ENCODE measurements at regions not wholly inside any gene's neighbourhood (a gene's known extent, or its start where the extent isn't known, plus 50 kb on each side); places are given as distances from the start of the nearest gene placed in this dataset.

DNA sequence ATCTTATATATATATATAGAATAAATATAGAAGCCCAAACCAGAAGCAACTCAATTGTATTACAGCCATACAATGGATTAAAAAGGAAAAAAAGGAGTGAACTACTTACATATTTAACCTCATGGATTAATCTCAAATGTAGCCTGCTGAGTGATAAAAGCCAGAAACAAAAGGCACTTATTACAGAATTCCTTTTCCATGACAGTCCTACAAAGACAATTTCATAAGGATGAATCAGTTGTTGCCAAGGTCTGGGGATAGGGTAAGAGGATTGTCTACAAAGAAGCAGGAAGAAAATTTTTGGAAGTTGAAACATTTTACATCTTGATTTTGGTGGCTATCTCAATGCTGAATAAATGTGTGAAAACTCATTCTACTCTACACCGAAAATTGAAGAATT is 103.9 kb upstream of the DCC start:
- TF ChIP-seq, protein P1, sequence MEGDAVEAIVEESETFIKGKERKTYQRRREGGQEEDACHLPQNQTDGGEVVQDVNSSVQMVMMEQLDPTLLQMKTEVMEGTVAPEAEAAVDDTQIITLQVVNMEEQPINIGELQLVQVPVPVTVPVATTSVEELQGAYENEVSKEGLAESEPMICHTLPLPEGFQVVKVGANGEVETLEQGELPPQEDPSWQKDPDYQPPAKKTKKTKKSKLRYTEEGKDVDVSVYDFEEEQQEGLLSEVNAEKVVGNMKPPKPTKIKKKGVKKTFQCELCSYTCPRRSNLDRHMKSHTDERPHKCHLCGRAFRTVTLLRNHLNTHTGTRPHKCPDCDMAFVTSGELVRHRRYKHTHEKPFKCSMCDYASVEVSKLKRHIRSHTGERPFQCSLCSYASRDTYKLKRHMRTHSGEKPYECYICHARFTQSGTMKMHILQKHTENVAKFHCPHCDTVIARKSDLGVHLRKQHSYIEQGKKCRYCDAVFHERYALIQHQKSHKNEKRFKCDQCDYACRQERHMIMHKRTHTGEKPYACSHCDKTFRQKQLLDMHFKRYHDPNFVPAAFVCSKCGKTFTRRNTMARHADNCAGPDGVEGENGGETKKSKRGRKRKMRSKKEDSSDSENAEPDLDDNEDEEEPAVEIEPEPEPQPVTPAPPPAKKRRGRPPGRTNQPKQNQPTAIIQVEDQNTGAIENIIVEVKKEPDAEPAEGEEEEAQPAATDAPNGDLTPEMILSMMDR (IDR thresholded peaks at IDR 0.05), result no peak
- no peaks in the 10 kb centered on the region for H3K9me3 Mint-ChIP-seq
- intact Hi-C loops (cut with DNase I, micrococcal nuclease), result no loop called here
- no peak overlapping the region for H3K27ac ChIP-seq (ENCODE audit: low read depth in 1 of 2, low read length in 2 of 2)
- no peaks in the 10 kb centered on the region for H3K36me3 ChIP-seq (ENCODE audit: insufficient read depth, low read length)
- no peaks in the 10 kb centered on the region for H3K4me1 ChIP-seq (ENCODE audit: insufficient read depth, low read length)
- ChIA-PET CTCF (interaction anchor here (1.1 kb wide), 1 partner anchor 12 kb away, joined by 3 read pairs; no protein-coding TSS in a partner anchor), POLR2A (interaction anchor here (0.6 kb wide), 1 partner anchor 133 kb away, joined by 3 read pairs; no protein-coding TSS in a partner anchor)
- no peak overlapping the region for H3K4me3 Mint-ChIP-seq
- H3K27me3 Mint-ChIP-seq, result no peaks in the 10 kb centered on the region
- no peaks in the 10 kb centered on the region for H3K27me3 ChIP-seq (ENCODE audit: control insufficient read depth in 1 of 2, insufficient read depth in 2 of 2, low read length in 2 of 2)
- ATAC-seq (ENCODE audit: poor library complexity), result no peak
- H3K9me3 ChIP-seq (ENCODE audit: control insufficient read depth in 1 of 2, insufficient read depth in 1 of 2, low read length in 2 of 2), result no peaks in the 10 kb centered on the region
- no peak for DNase-seq
- H3K27ac Mint-ChIP-seq, result no peak overlapping the region
- no peaks in the 10 kb centered on the region for H3K4me1 Mint-ChIP-seq (ENCODE audit: low read depth)
- H3K4me3 ChIP-seq (ENCODE audit: low read length), result no peak overlapping the region
- H3K36me3 Mint-ChIP-seq (ENCODE audit: low read depth), result no peaks in the 10 kb centered on the region

- H3K27me3 ChIP-seq (ENCODE audit: control insufficient read depth in 1 of 2, insufficient read depth in 2 of 2, low read length in 2 of 2), result no peaks in the 10 kb centered on the region
- TF ChIP-seq, protein P1 (IDR thresholded peaks at IDR 0.05), result no peak
- Mint-ChIP-seq H3K9me3 (peaks cover 2% of the 10 kb centered on the region), H3K27ac (no peak overlapping the region), H3K4me1 (ENCODE audit: low read depth) (no peaks in the 10 kb centered on the region), H3K4me3 (no peak overlapping the region), H3K36me3 (ENCODE audit: low read depth) (no peaks in the 10 kb centered on the region), H3K27me3 (no peaks in the 10 kb centered on the region)
- POLR2A ChIA-PET, result no interaction called here
- H3K4me1 ChIP-seq (ENCODE audit: insufficient read depth, low read length), result no peaks in the 10 kb centered on the region
- H3K36me3 ChIP-seq (ENCODE audit: insufficient read depth, low read length), result no peaks in the 10 kb centered on the region
- DNase-seq, result no peak
- H3K9me3 ChIP-seq (ENCODE audit: control insufficient read depth in 1 of 2, insufficient read depth in 1 of 2, low read length in 2 of 2), result no peaks in the 10 kb centered on the region
- intact Hi-C loops (cut with DNase I, micrococcal nuclease), result no loop called here
- no peak for ATAC-seq (ENCODE audit: poor library complexity)
- no peak overlapping the region for H3K4me3 ChIP-seq (ENCODE audit: low read length)
- CTCF ChIA-PET, result no interaction called here
- no peak overlapping the region for H3K27ac ChIP-seq (ENCODE audit: low read depth in 1 of 2, low read length in 2 of 2)
Measured at GRCh38 chr18:52237551-52237950, 102.4 kb upstream of the DCC start.

DNA sequence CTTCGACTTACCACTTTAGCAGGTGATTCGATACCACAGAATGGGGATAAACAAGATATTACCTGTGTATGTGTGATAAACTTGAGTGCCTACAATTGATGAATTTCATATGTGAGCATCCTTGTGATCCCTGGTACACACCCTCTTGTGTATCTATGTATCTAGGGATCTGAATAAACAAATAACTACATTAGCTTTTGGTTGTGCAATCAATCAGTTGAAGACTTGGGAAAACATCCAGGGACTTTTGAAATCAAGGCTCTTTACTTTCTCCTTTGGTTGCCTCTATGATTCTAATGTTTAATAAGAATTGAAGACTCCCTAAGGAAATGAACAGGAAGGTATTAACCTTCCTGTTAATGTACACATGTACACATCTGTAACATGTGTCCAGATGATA is 97.3 kb upstream of the DCC start:
- Histone ChIP-seq H3K27ac (ENCODE audit: low read depth in 1 of 2, low read length in 2 of 2) (no peak overlapping the region), H3K9me3 (ENCODE audit: control insufficient read depth in 1 of 2, insufficient read depth in 1 of 2, low read length in 2 of 2) (peaks cover 0 to 5% of the 10 kb centered on the region in 2 experiments), H3K27me3 (ENCODE audit: control insufficient read depth in 1 of 2, insufficient read depth in 2 of 2, low read length in 2 of 2) (no peaks in the 10 kb centered on the region), H3K4me1 (ENCODE audit: insufficient read depth, low read length) (no peaks in the 10 kb centered on the region), H3K4me3 (ENCODE audit: low read length) (no peak overlapping the region), H3K36me3 (ENCODE audit: insufficient read depth, low read length) (no peaks in the 10 kb centered on the region)
- H3K9me3 Mint-ChIP-seq, result peaks cover 2% of the 10 kb centered on the region
- intact Hi-C loops (cut with DNase I, micrococcal nuclease), result no loop called here
- TF ChIP-seq, protein P1 (IDR thresholded peaks at IDR 0.05), result no peak
- POLR2A ChIA-PET, result no interaction called here
- no peak for DNase-seq
- no peak overlapping the region for H3K27ac Mint-ChIP-seq
- no peak for ATAC-seq (ENCODE audit: poor library complexity)
- CTCF ChIA-PET, result interaction anchor here (1.0 kb wide), 1 partner anchor 11 kb away, joined by 3 read pairs; no protein-coding TSS in a partner anchor
- no peaks in the 10 kb centered on the region for H3K27me3 Mint-ChIP-seq
- H3K36me3 Mint-ChIP-seq (ENCODE audit: low read depth), result no peaks in the 10 kb centered on the region
- no peak overlapping the region for H3K4me3 Mint-ChIP-seq
- no peaks in the 10 kb centered on the region for H3K4me1 Mint-ChIP-seq (ENCODE audit: low read depth)

All from CD4-positive, alpha-beta T cell (primary cell).